ENCODE measurements at regions not wholly inside any gene's neighbourhood (a gene's known extent, or its start where the extent isn't known, plus 50 kb on each side); places are given as distances from the start of the nearest gene placed in this dataset.
A peak's percentile ranks its signal among the peaks of the same experiment; 100 is the strongest.

DNA sequence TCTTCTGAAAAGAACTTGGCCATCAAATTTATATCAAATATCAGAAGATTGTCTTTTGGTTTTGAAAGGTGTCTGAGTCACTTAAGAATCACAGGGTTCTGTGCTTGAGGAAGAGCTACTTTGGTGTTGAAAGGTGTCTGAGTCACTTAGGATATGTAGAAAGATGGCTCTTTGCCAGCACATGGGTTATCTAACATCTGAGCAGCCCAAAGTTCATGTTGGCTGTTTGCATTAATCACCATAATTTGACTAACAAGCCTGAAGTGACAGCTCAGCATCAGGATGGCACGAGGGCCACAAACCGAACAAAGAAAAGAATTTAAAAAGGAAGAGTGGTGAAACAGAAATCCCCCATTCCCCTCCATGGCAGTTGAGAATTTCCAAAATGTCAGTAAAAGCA is 190.5 kb upstream of the CMC1 start (continued):
- TF ChIP-seq FOSL1 (CRISPR knock-in tag; IDR thresholded peaks at IDR 0.05; ENCODE audit: borderline replicate concordance) (peak; percentile 17; the same call in 1 of the 2 replicates), POLR2AphosphoS5 (IDR thresholded peaks at IDR 0.05; ENCODE audit: low read depth, low read length) (no peak), SOX5 (CRISPR knock-in tag; IDR thresholded peaks at IDR 0.05; ENCODE audit: borderline replicate concordance) (0 out of 2 replicates have a peak, but pooled peaks have one; percentile 21), ZNF569 (CRISPR knock-in tag; IDR thresholded peaks at IDR 0.05; ENCODE audit: borderline replicate concordance) (no peak), AKNA (CRISPR knock-in tag; IDR thresholded peaks at IDR 0.05; ENCODE audit: borderline replicate concordance) (no peak), HNF4A (CRISPR knock-in tag; IDR thresholded peaks at IDR 0.05) (peak; percentile 67), FOSL2 (CRISPR knock-in tag; IDR thresholded peaks at IDR 0.05) (peak; percentile 87), NFIC (IDR thresholded peaks at IDR 0.05; ENCODE audit: low read length) (0 out of 2 replicates have a peak, but pooled peaks have one; percentile 38), NFRKB (IDR thresholded peaks at IDR 0.05) (no peak), RFXAP (CRISPR knock-in tag; IDR thresholded peaks at IDR 0.05; ENCODE audit: borderline replicate concordance) (no peak), FOXP1 (IDR thresholded peaks at IDR 0.05) (no peak), FOXP1 (CRISPR knock-in tag; IDR thresholded peaks at IDR 0.05) (0 out of 2 replicates have a peak, but pooled peaks have one; percentile 18), EP300 (IDR thresholded peaks at IDR 0.05; ENCODE audit: low read depth in 2 of 2, low read length in 2 of 2) (peak in 1 of 2 experiments; percentile 36; a peak in 1 of 4 replicates), EP300 (CRISPR knock-in tag; IDR thresholded peaks at IDR 0.05; ENCODE audit: borderline replicate concordance) (no peak), MTF2 (CRISPR knock-in tag; IDR thresholded peaks at IDR 0.05; ENCODE audit: borderline replicate concordance) (no peak), ZBTB2 (CRISPR knock-in tag; IDR thresholded peaks at IDR 0.05; ENCODE audit: low read depth) (no peak), IKZF4 (CRISPR knock-in tag; IDR thresholded peaks at IDR 0.05; ENCODE audit: borderline replicate concordance, low read depth, not compliant biosample characterization) (no peak)
- TF ChIP-seq, protein P1, sequence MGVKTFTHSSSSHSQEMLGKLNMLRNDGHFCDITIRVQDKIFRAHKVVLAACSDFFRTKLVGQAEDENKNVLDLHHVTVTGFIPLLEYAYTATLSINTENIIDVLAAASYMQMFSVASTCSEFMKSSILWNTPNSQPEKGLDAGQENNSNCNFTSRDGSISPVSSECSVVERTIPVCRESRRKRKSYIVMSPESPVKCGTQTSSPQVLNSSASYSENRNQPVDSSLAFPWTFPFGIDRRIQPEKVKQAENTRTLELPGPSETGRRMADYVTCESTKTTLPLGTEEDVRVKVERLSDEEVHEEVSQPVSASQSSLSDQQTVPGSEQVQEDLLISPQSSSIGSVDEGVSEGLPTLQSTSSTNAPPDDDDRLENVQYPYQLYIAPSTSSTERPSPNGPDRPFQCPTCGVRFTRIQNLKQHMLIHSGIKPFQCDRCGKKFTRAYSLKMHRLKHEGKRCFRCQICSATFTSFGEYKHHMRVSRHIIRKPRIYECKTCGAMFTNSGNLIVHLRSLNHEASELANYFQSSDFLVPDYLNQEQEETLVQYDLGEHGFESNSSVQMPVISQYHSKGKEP (CRISPR knock-in tag; IDR thresholded peaks at IDR 0.05) = no peak
- TF ChIP-seq, protein P2, sequence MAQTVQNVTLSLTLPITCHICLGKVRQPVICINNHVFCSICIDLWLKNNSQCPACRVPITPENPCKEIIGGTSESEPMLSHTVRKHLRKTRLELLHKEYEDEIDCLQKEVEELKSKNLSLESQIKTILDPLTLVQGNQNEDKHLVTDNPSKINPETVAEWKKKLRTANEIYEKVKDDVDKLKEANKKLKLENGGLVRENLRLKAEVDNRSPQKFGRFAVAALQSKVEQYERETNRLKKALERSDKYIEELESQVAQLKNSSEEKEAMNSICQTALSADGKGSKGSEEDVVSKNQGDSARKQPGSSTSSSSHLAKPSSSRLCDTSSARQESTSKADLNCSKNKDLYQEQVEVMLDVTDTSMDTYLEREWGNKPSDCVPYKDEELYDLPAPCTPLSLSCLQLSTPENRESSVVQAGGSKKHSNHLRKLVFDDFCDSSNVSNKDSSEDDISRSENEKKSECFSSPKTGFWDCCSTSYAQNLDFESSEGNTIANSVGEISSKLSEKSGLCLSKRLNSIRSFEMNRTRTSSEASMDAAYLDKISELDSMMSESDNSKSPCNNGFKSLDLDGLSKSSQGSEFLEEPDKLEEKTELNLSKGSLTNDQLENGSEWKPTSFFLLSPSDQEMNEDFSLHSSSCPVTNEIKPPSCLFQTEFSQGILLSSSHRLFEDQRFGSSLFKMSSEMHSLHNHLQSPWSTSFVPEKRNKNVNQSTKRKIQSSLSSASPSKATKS (CRISPR knock-in tag; IDR thresholded peaks at IDR 0.05) = no peak

All from HepG2 (cell line).